Amygdala (tissue), 56 donors: ENCODE measurements at regions not wholly inside any gene's neighbourhood (a gene's known extent, or its start where the extent isn't known, plus 50 kb on each side); places are given as distances from the start of the nearest gene placed in this dataset.

Experiments used
- DNase-seq, 56 donors: peaks; one replicate each; lab custom pipeline; 2025; lab: John Stamatoyannopoulos, UW

- no peak for DNase-seq
These were observed 69.6 kb upstream of the ADO start for GRCh38 chr10:62734781-62735463.

GRCh38 chr10:62735464-62736167, 68.9 kb upstream of the ADO start:
- DNase-seq: no peak

DNA sequence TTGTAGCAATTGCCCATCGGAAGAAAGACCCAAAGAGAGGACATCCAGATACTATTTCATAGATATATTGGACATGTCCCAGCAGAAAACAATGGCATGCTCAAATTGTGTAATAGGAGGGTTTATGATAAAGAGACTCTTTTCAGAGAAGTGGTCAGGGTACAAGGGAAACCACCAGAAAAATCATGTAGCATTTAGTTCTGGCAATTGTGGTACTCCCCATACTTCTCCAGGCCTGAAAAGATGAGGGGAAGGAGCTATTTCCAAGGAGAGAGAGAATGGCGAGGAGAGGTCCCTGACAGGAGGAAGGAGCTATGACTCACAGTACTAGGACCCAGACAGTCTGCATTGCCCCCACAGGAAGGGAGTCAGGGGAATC, 68.4 kb upstream of the ADO start:
- no peak for DNase-seq

- DNase-seq: no peak
These were observed 65.6 kb upstream of the ADO start for GRCh38 chr10:62738916-62739315.

GRCh38 chr10:62740885-62741745, 63.4 kb upstream of the ADO start:
- no peak for DNase-seq

GRCh38 chr10:62741996-62742395, 62.5 kb upstream of the ADO start:
- no peak for DNase-seq

DNA sequence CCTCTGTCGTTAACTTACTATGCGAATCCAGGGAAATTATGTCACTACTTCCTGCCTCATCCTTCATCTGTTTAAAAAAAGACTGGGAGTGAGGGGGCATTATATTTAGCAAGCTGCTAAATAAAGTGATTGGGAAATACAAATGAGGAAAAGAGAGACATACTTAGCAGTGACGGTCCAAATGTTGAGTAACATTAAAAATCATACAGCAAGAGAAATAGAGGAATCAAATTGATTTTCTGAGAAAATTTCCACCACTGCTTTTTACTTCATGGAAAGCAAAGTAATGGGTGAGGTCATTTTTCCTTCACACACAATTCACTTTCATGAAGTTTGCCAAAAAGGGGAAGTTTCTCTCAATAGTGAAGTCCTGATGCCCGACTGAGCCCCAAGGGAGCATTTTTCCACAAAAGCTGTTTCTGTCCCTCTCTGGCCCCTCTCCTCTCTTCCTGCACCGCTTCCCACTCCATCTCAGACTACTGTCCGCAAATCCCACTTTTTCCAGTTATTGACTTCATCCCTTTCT, 61.9 kb upstream of the ADO start:
- no peak for DNase-seq

GRCh38 chr10:62744136-62744535, 60.4 kb upstream of the ADO start:
- DNase-seq: no peak

DNA sequence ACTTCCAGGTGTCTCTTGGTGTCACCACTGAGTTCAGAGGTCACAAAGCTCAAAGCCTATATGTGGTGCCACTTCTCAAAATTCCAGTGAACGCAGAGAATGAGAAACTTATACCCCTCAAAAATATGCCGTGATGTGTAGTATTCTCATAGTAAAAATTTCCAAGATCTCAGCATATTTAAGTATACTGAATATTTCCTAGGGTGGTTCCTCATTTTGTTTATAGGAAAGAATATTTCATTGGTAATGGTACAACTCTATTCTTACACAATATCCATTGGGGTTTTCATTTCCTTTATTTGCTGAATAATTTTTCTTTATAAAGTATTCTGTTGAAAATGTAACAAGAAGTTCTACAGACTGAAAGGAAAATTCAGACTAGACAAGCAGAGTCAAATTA, 58.9 kb upstream of the ADO start:
- no peak for DNase-seq

GRCh38 chr10:62746951-62747729, 57.4 kb upstream of the ADO start:
- no peak for DNase-seq

- DNase-seq: no peak
These were observed 56.1 kb upstream of the ADO start for GRCh38 chr10:62748386-62748785.

DNA sequence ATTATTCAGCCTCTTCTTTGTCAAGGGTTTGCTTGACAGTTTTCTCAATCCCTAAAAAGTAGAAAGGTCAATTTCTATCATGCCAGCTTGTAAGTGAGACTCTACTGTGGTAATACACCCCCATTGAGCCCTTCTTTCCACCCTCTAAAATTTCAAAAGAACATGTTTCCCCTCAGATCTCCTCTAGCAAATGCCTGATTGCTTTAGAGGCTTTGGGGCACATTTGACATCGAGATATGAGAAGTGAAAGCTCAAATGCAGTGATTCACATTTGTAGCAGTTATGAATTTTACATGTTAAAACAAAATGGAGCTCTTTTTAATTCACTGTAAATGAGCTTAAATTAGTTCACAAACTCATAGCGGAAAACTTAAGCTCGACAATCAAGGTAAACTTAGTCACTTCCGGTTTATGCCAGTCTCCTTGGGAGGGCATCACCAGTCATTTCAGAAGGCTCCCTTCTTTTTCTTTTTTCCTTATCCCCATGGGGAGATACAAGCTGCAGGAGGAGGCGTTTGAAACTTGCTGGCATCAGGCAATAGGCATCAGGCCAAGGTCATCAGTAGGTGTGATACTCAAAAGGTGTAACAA, 55.3 kb upstream of the ADO start:
- DNase-seq: no peak
